ENCODE measurements at regions not wholly inside any gene's neighbourhood (a gene's known extent, or its start where the extent isn't known, plus 50 kb on each side); places are given as distances from the start of the nearest gene placed in this dataset.

DNA sequence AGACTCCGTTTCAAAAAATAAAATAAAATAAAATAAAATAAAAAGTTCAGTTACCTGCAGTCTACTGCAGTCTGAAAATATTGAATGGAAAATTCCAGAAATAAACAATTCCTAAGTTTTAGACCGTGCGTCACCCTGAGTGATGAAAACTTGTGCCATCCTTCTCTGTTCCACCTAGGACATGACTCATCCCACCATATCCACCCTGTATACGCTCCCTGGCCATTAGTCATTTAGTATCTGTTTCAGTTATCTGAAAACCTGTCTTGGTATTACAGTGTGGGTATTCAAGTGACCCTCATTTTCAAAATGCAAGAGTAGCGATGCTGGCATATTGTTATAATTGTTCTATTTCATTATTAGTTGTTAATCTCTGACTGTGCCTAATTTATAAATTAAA, 51.8 kb upstream of the TEX48 start:
- no peaks in the 10 kb centered on the region for H3K9me3 ChIP-seq (replicated peaks in 1 of 3)
- H3K27ac ChIP-seq: no peak overlapping the region
- 84 to 90% (median 87%) methylated on average over 5 of the region's 5 CpGs for WGBS, 4 donors
- H3K36me3 ChIP-seq (replicated peaks in 1 of 2): no peaks in the 10 kb centered on the region
- no peaks in the 10 kb centered on the region for H3K4me1 ChIP-seq (replicated peaks in 1 of 2)
- H3K4me3 ChIP-seq: no peak overlapping the region
- intact Hi-C loops (cut with DNase I): loop anchor here in 1 of 2 donors (10.0 kb wide), 1 partner anchor 291 kb away; no protein-coding TSS in a partner anchor
- no peak for TF ChIP-seq POLR2A (IDR thresholded peaks at IDR 0.05)
- TF ChIP-seq, protein P1, sequence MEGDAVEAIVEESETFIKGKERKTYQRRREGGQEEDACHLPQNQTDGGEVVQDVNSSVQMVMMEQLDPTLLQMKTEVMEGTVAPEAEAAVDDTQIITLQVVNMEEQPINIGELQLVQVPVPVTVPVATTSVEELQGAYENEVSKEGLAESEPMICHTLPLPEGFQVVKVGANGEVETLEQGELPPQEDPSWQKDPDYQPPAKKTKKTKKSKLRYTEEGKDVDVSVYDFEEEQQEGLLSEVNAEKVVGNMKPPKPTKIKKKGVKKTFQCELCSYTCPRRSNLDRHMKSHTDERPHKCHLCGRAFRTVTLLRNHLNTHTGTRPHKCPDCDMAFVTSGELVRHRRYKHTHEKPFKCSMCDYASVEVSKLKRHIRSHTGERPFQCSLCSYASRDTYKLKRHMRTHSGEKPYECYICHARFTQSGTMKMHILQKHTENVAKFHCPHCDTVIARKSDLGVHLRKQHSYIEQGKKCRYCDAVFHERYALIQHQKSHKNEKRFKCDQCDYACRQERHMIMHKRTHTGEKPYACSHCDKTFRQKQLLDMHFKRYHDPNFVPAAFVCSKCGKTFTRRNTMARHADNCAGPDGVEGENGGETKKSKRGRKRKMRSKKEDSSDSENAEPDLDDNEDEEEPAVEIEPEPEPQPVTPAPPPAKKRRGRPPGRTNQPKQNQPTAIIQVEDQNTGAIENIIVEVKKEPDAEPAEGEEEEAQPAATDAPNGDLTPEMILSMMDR (IDR thresholded peaks at IDR 0.05): no peak
- no peak for DNase-seq
- no peaks in the 10 kb centered on the region for H3K27me3 ChIP-seq

DNA sequence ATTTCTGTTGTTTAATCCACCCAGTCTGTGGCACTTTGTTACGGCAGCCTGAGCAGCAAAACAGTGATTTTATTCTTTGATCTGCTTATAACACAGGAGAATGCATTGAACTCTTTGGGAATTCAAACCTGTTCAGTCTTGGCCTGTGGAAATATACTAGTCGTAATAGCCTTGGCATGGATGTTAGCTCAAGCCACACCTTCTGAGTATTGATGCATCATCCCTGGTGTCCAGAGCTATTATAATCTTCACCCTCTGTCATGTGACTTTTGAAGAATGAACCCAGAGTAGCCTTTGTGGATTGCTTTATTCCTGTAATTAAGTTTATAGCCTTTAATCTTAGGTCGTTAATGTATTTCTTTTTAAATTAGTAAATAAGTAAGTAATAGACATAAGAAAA, 50.8 kb upstream of the TEX48 start:
- Histone ChIP-seq H3K9me3 (replicated peaks in 1 of 3) (no peaks in the 10 kb centered on the region), H3K36me3 (replicated peaks in 1 of 2) (no peaks in the 10 kb centered on the region), H3K27me3 (no peaks in the 10 kb centered on the region), H3K27ac (no peak overlapping the region), H3K4me3 (no peak overlapping the region), H3K4me1 (replicated peaks in 1 of 2) (no peaks in the 10 kb centered on the region)
- DNase-seq: no peak
- WGBS, 4 donors: 65 to 75% (median 74%) methylated on average over 3 of the region's 3 CpGs
- no peak for TF ChIP-seq POLR2A (IDR thresholded peaks at IDR 0.05)
- TF ChIP-seq, protein P1 (IDR thresholded peaks at IDR 0.05): no peak
- intact Hi-C loops (cut with DNase I): loop anchor here in 1 of 2 donors (10.0 kb wide), 1 partner anchor 292 kb away; no protein-coding TSS in a partner anchor
